ENCODE measurements at regions not wholly inside any gene's neighbourhood (a gene's known extent, or its start where the extent isn't known, plus 50 kb on each side); places are given as distances from the start of the nearest gene placed in this dataset.

GRCh38 chr1:166300767-166301166 lies 134.0 kb upstream of the FAM78B start:
- ChIA-PET CTCF (no interaction called here), POLR2A (no interaction called here)
- Histone ChIP-seq H3K9me3 (replicated peaks; ENCODE audit: control insufficient read depth, insufficient read depth, low read length) (no peaks in the 10 kb centered on the region), H3K9me1 (replicated peaks; ENCODE audit: control insufficient read depth, extremely low read depth, insufficient read depth, low read length) (no peaks in the 10 kb centered on the region), H3K36me3 (ENCODE audit: control insufficient read depth in 2 of 2, extremely low read depth in 1 of 2, insufficient read depth in 2 of 2, low read length in 2 of 2) (no peaks in the 10 kb centered on the region), H3K4me2 (ENCODE audit: insufficient read depth, low read length) (no peak overlapping the region), H3K4me1 (ENCODE audit: control insufficient read depth, extremely low read depth, insufficient read depth, low read length) (no peaks in the 10 kb centered on the region), H3K27me3 (ENCODE audit: control insufficient read depth in 2 of 2, insufficient read depth in 2 of 2, low read length in 2 of 2) (no peaks in the 10 kb centered on the region), H4K20me1 (replicated peaks; ENCODE audit: control insufficient read depth, extremely low read depth, insufficient read depth, low read length) (no peaks in the 10 kb centered on the region), H3K4me3 (replicated peaks in 1 of 3; ENCODE audit: insufficient read depth in 1 of 3, low read depth in 1 of 3, low read length in 3 of 3) (no peak overlapping the region), H3K79me2 (ENCODE audit: control insufficient read depth, insufficient read depth, low read length) (no peaks in the 10 kb centered on the region), H3K27ac (ENCODE audit: insufficient read depth, low read depth, low read length) (no peak overlapping the region), H3K9ac (replicated peaks; ENCODE audit: extremely low read depth, insufficient read depth, low read length) (no peak overlapping the region), H2AFZ (ENCODE audit: low read depth, low read length) (no peak overlapping the region)
- FAIRE-seq (no peak), DNase-seq (ENCODE audit: low read depth, low spot score) (no peak)
- no peak for TF ChIP-seq FOS (IDR thresholded peaks at IDR 0.05; ENCODE audit: borderline replicate concordance, insufficient read depth, low read length)
- TF ChIP-seq GATA2 (IDR thresholded peaks at IDR 0.05; ENCODE audit: insufficient read depth, insufficient read length, low read depth, low read length): no peak
- no peak for TF ChIP-seq EZH2 (IDR thresholded peaks at IDR 0.05; ENCODE audit: borderline replicate concordance, low read depth, low read length, severe bottlenecking)
- no peak for TF ChIP-seq POLR2A (IDR thresholded peaks at IDR 0.05; ENCODE audit: low read depth, low read length)
- no peak for TF ChIP-seq MAX (IDR thresholded peaks at IDR 0.05; ENCODE audit: insufficient read depth, insufficient read length)
- TF ChIP-seq POLR2AphosphoS5 (IDR thresholded peaks at IDR 0.05; ENCODE audit: insufficient read depth, low read depth, low read length): no peak
- TF ChIP-seq JUN (IDR thresholded peaks at IDR 0.05; ENCODE audit: borderline replicate concordance, insufficient read depth, insufficient read length, low read depth): no peak
- no peak for TF ChIP-seq CTCF (IDR thresholded peaks at IDR 0.05; ENCODE audit: extremely low read depth in 1 of 2, insufficient read depth in 1 of 2, low read depth in 1 of 2, low read length in 2 of 2)
- no peak for TF ChIP-seq MYC (IDR thresholded peaks at IDR 0.05; ENCODE audit: low read depth, low read length)
- dilution Hi-C loops (cut with MboI; ENCODE audit: extremely low pct_ligation_motif_present, low sequenced_read_pairs): no loop called here
- BruUV-seq (replicated peaks): no TSS peak
- intact Hi-C loops (cut with micrococcal nuclease): no loop called here

Data from endothelial cell of umbilical vein (primary cell).